GM13977 (cell line): ENCODE measurements at regions not wholly inside any gene's neighbourhood (a gene's known extent, or its start where the extent isn't known, plus 50 kb on each side); places are given as distances from the start of the nearest gene placed in this dataset.

Experiments used
- DNase-seq: peaks from one replicate; pipeline ENCODE4 v3.0.0; 2012; ENCODE audit warnings: low spot score
- in situ Hi-C: fragments of 300-500 bp; cut with MboI; formaldehyde crosslinking; loops from one replicate; pipeline ENCODE4 v1.12.0; 2022; ENCODE audit warnings: low sequenced_read_pairs, low pct_unique_long_range_greater_than_20kb, mixed read lengths, inconsistent platforms; ENCODE audit not compliant: unreplicated experiment
- TF ChIP-seq, protein P1 (sequence below): IDR thresholded peaks from 2 replicates; pipeline ENCODE4 v1.5.1; 2012; ENCODE audit warnings: mild to moderate bottlenecking, control low read depth; ENCODE audit not compliant: insufficient read depth; ENCODE audit errors: extremely low read depth, missing control alignments

DNA sequence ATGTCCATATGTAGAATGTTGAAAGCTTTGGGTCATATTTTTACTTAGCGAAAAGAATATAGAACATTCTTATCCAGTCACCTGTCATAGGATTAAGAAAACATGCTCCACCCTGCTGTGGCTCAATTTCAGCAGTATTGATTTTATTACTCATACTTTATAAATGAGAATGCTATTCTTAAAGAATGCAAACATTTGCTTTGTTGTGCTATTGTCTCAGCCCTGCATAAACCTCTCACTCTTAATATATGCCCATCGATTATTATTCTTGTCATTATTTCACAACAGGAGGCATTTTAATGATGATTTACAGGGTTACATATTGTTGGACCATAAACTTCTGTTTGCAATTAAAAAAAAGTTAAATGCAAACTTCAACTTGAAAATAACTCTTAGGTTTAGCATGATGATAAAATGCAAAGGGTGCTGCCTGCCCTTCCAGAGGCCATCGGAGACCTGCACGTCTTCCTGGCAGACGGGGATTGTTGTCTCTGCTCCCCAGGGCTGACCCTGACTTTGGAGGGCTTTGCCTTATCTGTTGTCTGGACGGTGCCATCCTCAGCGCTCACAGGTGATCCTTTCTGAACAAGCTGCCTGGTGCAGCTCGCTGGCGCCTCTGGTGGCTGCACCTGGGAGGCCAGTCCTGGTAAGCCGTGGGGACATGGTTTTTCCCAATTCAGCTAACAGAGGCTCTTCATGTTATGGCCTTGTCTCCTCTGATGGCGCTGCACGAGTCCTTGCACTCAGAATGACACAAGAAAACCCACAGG lies 50.0 kb upstream of the SHH start:
- DNase-seq: no peak
- in situ Hi-C loops: no loop called here
- TF ChIP-seq, protein P1, sequence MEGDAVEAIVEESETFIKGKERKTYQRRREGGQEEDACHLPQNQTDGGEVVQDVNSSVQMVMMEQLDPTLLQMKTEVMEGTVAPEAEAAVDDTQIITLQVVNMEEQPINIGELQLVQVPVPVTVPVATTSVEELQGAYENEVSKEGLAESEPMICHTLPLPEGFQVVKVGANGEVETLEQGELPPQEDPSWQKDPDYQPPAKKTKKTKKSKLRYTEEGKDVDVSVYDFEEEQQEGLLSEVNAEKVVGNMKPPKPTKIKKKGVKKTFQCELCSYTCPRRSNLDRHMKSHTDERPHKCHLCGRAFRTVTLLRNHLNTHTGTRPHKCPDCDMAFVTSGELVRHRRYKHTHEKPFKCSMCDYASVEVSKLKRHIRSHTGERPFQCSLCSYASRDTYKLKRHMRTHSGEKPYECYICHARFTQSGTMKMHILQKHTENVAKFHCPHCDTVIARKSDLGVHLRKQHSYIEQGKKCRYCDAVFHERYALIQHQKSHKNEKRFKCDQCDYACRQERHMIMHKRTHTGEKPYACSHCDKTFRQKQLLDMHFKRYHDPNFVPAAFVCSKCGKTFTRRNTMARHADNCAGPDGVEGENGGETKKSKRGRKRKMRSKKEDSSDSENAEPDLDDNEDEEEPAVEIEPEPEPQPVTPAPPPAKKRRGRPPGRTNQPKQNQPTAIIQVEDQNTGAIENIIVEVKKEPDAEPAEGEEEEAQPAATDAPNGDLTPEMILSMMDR: peak; percentile 20
